ENCODE measurements at regions not wholly inside any gene's neighbourhood (a gene's known extent, or its start where the extent isn't known, plus 50 kb on each side); places are given as distances from the start of the nearest gene placed in this dataset.

GRCh38 chr3:42037318-42037945, 53.7 kb upstream of the TRAK1 start:
- no peak overlapping the region for H3K4me3 ChIP-seq (ENCODE audit: low read depth, low read length)
- TF ChIP-seq CTCF (IDR thresholded peaks at IDR 0.05; ENCODE audit: low read depth, low read length, missing control alignments) = no peak
- no peak for DNase-seq (ENCODE audit: low read depth)

DNA sequence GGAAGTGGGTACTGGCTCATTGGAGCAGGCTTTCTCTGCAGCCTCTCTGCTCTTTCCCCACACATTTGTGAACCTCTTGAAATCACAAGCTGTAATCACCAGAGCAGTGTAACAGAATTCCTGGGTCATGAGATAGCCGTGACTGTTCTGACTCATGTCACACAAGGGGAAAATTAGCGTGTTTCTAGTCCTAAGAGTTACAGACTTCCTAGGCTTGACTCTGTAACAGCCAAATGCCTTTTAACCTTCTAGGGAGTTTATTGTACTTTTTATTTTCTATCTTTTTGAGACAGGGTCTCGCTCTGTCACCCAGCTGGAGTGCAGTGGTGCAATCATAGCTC, 54.7 kb upstream of the TRAK1 start:
- DNase-seq (ENCODE audit: low read depth) = no peak
- no peak overlapping the region for H3K4me3 ChIP-seq (ENCODE audit: low read depth, low read length)
- no peak for TF ChIP-seq CTCF (IDR thresholded peaks at IDR 0.05; ENCODE audit: low read depth, low read length, missing control alignments)

- H3K4me3 ChIP-seq (ENCODE audit: low read depth, low read length) = no peak overlapping the region
- TF ChIP-seq CTCF (IDR thresholded peaks at IDR 0.05; ENCODE audit: low read depth, low read length, missing control alignments) = no peak
- DNase-seq (ENCODE audit: low read depth) = no peak
These were observed 55.2 kb upstream of the TRAK1 start for GRCh38 chr3:42035816-42036482.

DNA sequence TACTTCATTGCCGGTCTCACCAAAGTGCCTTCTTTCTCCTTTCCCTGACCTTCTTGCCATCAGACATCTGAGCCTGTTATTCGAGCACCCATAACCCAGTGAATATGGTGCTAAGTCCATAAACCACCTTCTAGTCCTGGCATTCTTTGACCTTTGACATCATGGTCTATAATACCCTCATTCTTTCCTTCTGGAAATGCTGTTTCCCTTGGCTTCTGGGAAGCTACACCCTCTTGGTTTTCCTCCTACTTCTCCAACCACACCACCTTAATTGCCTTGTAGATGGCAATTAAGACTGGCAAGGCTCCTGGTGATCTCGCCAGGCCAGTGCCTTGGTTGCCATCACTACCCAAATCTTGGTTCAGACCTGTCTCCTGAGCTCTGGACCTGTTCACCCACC, 56.1 kb upstream of the TRAK1 start:
- H3K4me3 ChIP-seq (ENCODE audit: low read depth, low read length) = no peak overlapping the region
- DNase-seq (ENCODE audit: low read depth) = no peak
- no peak for TF ChIP-seq CTCF (IDR thresholded peaks at IDR 0.05; ENCODE audit: low read depth, low read length, missing control alignments)

- no peak overlapping the region for H3K4me3 ChIP-seq (ENCODE audit: low read depth, low read length)
- DNase-seq (ENCODE audit: low read depth) = no peak
- no peak for TF ChIP-seq CTCF (IDR thresholded peaks at IDR 0.05; ENCODE audit: low read depth, low read length, missing control alignments)
These were observed 57.4 kb upstream of the TRAK1 start for GRCh38 chr3:42033741-42034140.

DNA sequence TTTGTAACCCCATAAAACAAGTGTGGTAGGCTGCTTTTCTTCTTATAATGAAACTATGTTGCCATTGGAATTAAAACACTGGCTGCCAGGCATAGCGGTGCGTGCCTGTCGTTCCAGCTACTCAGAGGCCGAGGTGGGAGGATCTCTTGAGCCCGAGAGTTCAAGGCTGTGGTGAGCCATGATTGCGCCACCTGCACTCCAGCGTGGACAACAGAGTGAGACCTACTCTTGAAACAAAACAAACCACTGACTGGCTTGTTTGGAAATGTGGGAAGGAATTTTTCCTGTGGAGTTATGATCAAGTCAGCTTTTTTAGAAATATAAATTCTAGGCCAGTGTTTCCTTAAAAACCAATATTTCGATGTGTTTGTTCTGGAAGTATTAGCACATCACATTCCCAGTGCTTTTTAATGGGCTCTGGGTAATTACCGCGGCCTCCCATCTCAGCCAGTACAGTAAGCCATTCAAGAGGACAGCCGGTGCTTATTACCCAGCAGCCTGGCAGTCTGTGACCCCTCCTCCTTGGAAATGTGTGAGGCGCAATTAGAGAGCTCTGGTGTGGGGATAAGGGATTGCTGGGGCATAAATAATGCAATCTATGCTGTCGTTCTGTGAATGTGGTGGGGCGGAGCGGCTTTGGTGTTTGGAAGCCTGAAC, 58.3 kb upstream of the TRAK1 start:
- no peak overlapping the region for H3K4me3 ChIP-seq (ENCODE audit: low read depth, low read length)
- no peak for TF ChIP-seq CTCF (IDR thresholded peaks at IDR 0.05; ENCODE audit: low read depth, low read length, missing control alignments)
- no peak for DNase-seq (ENCODE audit: low read depth)
